ENCODE measurements at regions not wholly inside any gene's neighbourhood (a gene's known extent, or its start where the extent isn't known, plus 50 kb on each side); places are given as distances from the start of the nearest gene placed in this dataset.
"Not testable (repeated sequence)": the region's sequence is repeated elsewhere in the genome, so short reads cannot be mapped to it uniquely, and the experiment has no call there.

GRCh38 chr5:33138145-33138544 lies 302.6 kb upstream of the TARS1 start:
- TF ChIP-seq CTCF (conservative IDR thresholded peaks at IDR 0.05); ZFX (IDR thresholded peaks at IDR 0.05): not testable (repeated sequence)
